Mesendoderm (in vitro differentiated cells): ENCODE measurements at regions not wholly inside any gene's neighbourhood (a gene's known extent, or its start where the extent isn't known, plus 50 kb on each side); places are given as distances from the start of the nearest gene placed in this dataset.

Source experiments
- DNase-seq: peaks from one replicate; pipeline ENCODE4 v3.0.0; 2013
- H2AK5ac ChIP-seq: 2 replicates; pipeline ENCODE4 v1.6.1; 2013; ENCODE audit warnings: low read length, inconsistent platforms
- H2BK120ac ChIP-seq: 2 replicates; pipeline ENCODE4 v1.6.1; 2013; ENCODE audit warnings: low read depth, mild to moderate bottlenecking, low read length, moderate library complexity, mixed read lengths
- H2BK15ac ChIP-seq: replicated peaks from 2 replicates; pipeline ENCODE4 v1.6.1; 2013; ENCODE audit warnings: low read depth, mild to moderate bottlenecking, moderate library complexity
- H2BK5ac ChIP-seq: 2 replicates; pipeline ENCODE4 v1.6.1; 2013; ENCODE audit warnings: low read length, inconsistent platforms
- H3K18ac ChIP-seq: 2 replicates; pipeline ENCODE4 v1.6.1; 2013; ENCODE audit warnings: mild to moderate bottlenecking, low read length, mixed read lengths
- H3K23ac ChIP-seq: one replicate; pipeline ENCODE4 v1.6.1; 2013; ENCODE audit warnings: low read length
- H3K27ac ChIP-seq: 2 replicates; pipeline ENCODE4 v1.5.1; 2013; ENCODE audit warnings: low read depth, mild to moderate bottlenecking, inconsistent platforms, low read length, moderate library complexity
- H3K27me3 ChIP-seq: 2 replicates; pipeline ENCODE4 v1.6.1; 2013; ENCODE audit warnings: low read length, control low read depth, mild to moderate bottlenecking, inconsistent platforms; ENCODE audit not compliant: insufficient read depth, poor library complexity
- H3K36me3 ChIP-seq: 2 replicates; pipeline ENCODE4 v1.6.1; 2013; ENCODE audit warnings: low read length, inconsistent platforms; ENCODE audit not compliant: control insufficient read depth, insufficient read depth
- H3K4ac ChIP-seq: one replicate; pipeline ENCODE4 v1.6.1; 2013; ENCODE audit warnings: low read depth, mild to moderate bottlenecking, low read length, moderate library complexity
- H3K4me1 ChIP-seq: 2 replicates; pipeline ENCODE4 v1.6.1; 2013; ENCODE audit warnings: low read depth, low read length, inconsistent platforms; ENCODE audit not compliant: control insufficient read depth
- H3K4me2 ChIP-seq: 2 replicates; pipeline ENCODE4 v1.6.1; 2013; ENCODE audit warnings: low read length
- H3K4me3 ChIP-seq: 2 replicates; pipeline ENCODE4 v1.5.1; 2013; ENCODE audit warnings: mild to moderate bottlenecking, low read length
- H3K56ac ChIP-seq: one replicate; pipeline ENCODE4 v1.6.1; 2013; ENCODE audit warnings: low read length
- H3K79me1 ChIP-seq: 2 replicates; pipeline ENCODE4 v1.6.1; 2013; ENCODE audit warnings: low read length, inconsistent platforms
- H3K79me2 ChIP-seq: 2 replicates; pipeline ENCODE4 v1.6.1; 2013; ENCODE audit warnings: mild to moderate bottlenecking, low read length; ENCODE audit not compliant: control insufficient read depth, insufficient read depth
- H3K9ac ChIP-seq: 2 replicates; pipeline ENCODE4 v1.6.1; 2013; ENCODE audit warnings: low read length, inconsistent platforms
- H4K5ac ChIP-seq: one replicate; pipeline ENCODE4 v1.6.1; 2013; ENCODE audit warnings: low read length
- H4K8ac ChIP-seq: one replicate; pipeline ENCODE4 v1.6.1; 2013; ENCODE audit warnings: low read depth, mild to moderate bottlenecking, control low read depth, low read length, moderate library complexity
- WGBS: extraction: QIAGEN DNeasy Blood & Tissue Kit; methylation state at CpG from one replicate; pipeline ENCODE4 v1.1.7; 2013; ENCODE audit warnings: low lambda C conversion rate, missing lambda C conversion rate; ENCODE audit not compliant: insufficient coverage; ENCODE audit errors: extremely low coverage; 5-methylcytosine and 5-hydroxymethylcytosine counted together

DNA sequence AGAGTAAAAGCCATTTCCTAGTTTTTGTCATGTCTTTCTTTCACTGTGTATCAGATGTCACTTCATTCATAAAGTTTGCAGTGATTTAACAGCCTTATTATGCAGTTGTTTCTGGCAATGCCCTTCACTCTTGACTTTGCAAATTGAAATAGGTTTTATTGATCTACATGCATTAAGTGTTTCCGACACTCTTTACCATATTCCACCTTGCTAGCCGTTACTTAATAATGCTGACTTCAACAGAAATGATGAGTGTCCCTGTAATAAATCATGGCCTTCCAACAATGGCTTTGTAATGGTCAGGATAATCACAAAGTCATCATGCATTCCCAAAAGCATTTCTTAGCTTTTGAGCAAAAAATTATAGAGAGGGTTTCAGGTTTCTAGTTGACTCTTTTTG is 236.8 kb upstream of the FMN2 start:
- WGBS, result no CpG with 5 or more reads among the region's 2 CpGs

GRCh38 chr1:239856067-239856466 is 235.6 kb upstream of the FMN2 start:
- Histone ChIP-seq H3K56ac (no peak overlapping the region), H3K18ac (no peak overlapping the region), H3K4me1 (no peaks in the 10 kb centered on the region), H2AK5ac (no peak overlapping the region), H2BK5ac (no peak overlapping the region), H2BK120ac (no peak overlapping the region), H4K5ac (no peak overlapping the region), H2BK15ac (no peak overlapping the region), H3K23ac (no peak overlapping the region), H3K79me2 (no peaks in the 10 kb centered on the region), H3K79me1 (no peaks in the 10 kb centered on the region), H3K36me3 (no peaks in the 10 kb centered on the region), H4K8ac (no peak overlapping the region), H3K27me3 (no peaks in the 10 kb centered on the region), H3K4ac (no peak overlapping the region), H3K4me2 (no peak overlapping the region), H3K4me3 (no peak overlapping the region), H3K9ac (no peak overlapping the region), H3K27ac (no peak overlapping the region)
- DNase-seq, result no peak
- no CpG with 5 or more reads among the region's 6 CpGs for whole genome bisulfite sequencing

More for the DNA sequence above, 236.8 kb upstream of the FMN2 start:
- Histone ChIP-seq H3K4me2 (no peak overlapping the region), H2BK15ac (no peak overlapping the region), H3K4ac (no peak overlapping the region), H2AK5ac (no peak overlapping the region), H3K27ac (no peak overlapping the region), H4K5ac (no peak overlapping the region), H3K18ac (no peak overlapping the region), H3K27me3 (no peaks in the 10 kb centered on the region), H2BK5ac (no peak overlapping the region), H3K56ac (no peak overlapping the region), H3K23ac (no peak overlapping the region), H3K4me3 (no peak overlapping the region), H3K9ac (no peak overlapping the region), H4K8ac (no peak overlapping the region), H3K79me1 (no peaks in the 10 kb centered on the region), H2BK120ac (no peak overlapping the region), H3K79me2 (no peaks in the 10 kb centered on the region), H3K4me1 (no peaks in the 10 kb centered on the region), H3K36me3 (no peaks in the 10 kb centered on the region)
- DNase-seq, result no peak

GRCh38 chr1:239856924-239857323 is 234.8 kb upstream of the FMN2 start:
- no peak overlapping the region for H2BK120ac ChIP-seq
- no peak overlapping the region for H2AK5ac ChIP-seq
- no peaks in the 10 kb centered on the region for H3K36me3 ChIP-seq
- no peak for DNase-seq
- no peaks in the 10 kb centered on the region for H3K4me1 ChIP-seq
- H3K4ac ChIP-seq, result no peak overlapping the region
- no peak overlapping the region for H3K27ac ChIP-seq
- H4K8ac ChIP-seq, result no peak overlapping the region
- no peak overlapping the region for H3K4me2 ChIP-seq
- no peaks in the 10 kb centered on the region for H3K79me1 ChIP-seq
- no CpG with 5 or more reads among the region's 1 CpG for WGBS
- H3K27me3 ChIP-seq, result no peaks in the 10 kb centered on the region
- no peak overlapping the region for H3K9ac ChIP-seq
- no peaks in the 10 kb centered on the region for H3K79me2 ChIP-seq
- no peak overlapping the region for H4K5ac ChIP-seq
- H2BK15ac ChIP-seq, result no peak overlapping the region
- H3K56ac ChIP-seq, result no peak overlapping the region
- H2BK5ac ChIP-seq, result no peak overlapping the region
- H3K4me3 ChIP-seq, result no peak overlapping the region
- H3K23ac ChIP-seq, result no peak overlapping the region
- no peak overlapping the region for H3K18ac ChIP-seq

GRCh38 chr1:239858057-239858456 is 233.6 kb upstream of the FMN2 start:
- Histone ChIP-seq H2BK15ac (no peak overlapping the region), H3K79me2 (no peaks in the 10 kb centered on the region), H2BK5ac (no peak overlapping the region), H3K36me3 (no peaks in the 10 kb centered on the region), H3K27me3 (no peaks in the 10 kb centered on the region), H4K5ac (no peak overlapping the region), H3K18ac (no peak overlapping the region), H3K4ac (no peak overlapping the region), H2AK5ac (no peak overlapping the region), H3K4me3 (no peak overlapping the region), H3K4me2 (no peak overlapping the region), H2BK120ac (no peak overlapping the region), H3K9ac (no peak overlapping the region), H3K27ac (no peak overlapping the region), H3K4me1 (no peaks in the 10 kb centered on the region), H3K56ac (no peak overlapping the region), H3K23ac (no peak overlapping the region), H4K8ac (no peak overlapping the region), H3K79me1 (no peaks in the 10 kb centered on the region)
- no CpG with 5 or more reads among the region's 4 CpGs for WGBS
- no peak for DNase-seq

GRCh38 chr1:239858529-239858928 is 233.2 kb upstream of the FMN2 start:
- Histone ChIP-seq H2BK5ac (no peak overlapping the region), H3K36me3 (no peaks in the 10 kb centered on the region), H3K4me1 (no peaks in the 10 kb centered on the region), H3K79me2 (no peaks in the 10 kb centered on the region), H3K4ac (no peak overlapping the region), H3K23ac (no peak overlapping the region), H4K5ac (no peak overlapping the region), H2BK120ac (no peak overlapping the region), H3K27me3 (no peaks in the 10 kb centered on the region), H3K4me3 (no peak overlapping the region), H3K79me1 (no peaks in the 10 kb centered on the region), H3K18ac (no peak overlapping the region), H3K4me2 (no peak overlapping the region), H3K9ac (no peak overlapping the region), H3K56ac (no peak overlapping the region), H2BK15ac (no peak overlapping the region), H2AK5ac (no peak overlapping the region), H3K27ac (no peak overlapping the region), H4K8ac (no peak overlapping the region)
- 100% methylated on average over 3 of the region's 5 CpGs for WGBS
- DNase-seq, result no peak

DNA sequence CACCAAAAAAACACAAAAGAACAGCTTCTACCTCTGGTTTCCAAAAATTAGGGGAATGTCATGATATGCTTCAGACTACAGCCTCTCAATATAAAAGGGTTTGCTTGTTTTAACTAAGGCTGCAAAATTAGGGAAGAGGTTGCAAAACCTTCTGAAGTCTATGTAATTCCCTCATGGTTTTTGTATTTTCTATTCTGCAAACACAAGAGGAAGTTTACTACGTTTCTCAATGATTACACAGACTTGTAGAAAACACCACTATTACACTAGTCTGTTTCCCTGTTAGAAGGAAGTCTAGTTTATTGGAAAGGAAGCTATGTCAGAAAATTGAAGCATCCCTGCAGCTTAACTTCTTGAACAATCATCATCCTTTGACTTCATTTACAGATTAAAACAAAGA is 229.7 kb upstream of the FMN2 start:
- Histone ChIP-seq H3K18ac (no peak overlapping the region), H3K27ac (no peak overlapping the region)
- WGBS, result no CpG with 5 or more reads among the region's 1 CpG

More for the DNA sequence above, 229.7 kb upstream of the FMN2 start:
- DNase-seq, result no peak
- Histone ChIP-seq H2BK120ac (no peak overlapping the region), H3K4me1 (no peaks in the 10 kb centered on the region), H3K4me3 (no peak overlapping the region), H2BK5ac (no peak overlapping the region), H3K4me2 (no peak overlapping the region), H4K8ac (no peak overlapping the region), H3K23ac (no peak overlapping the region), H3K79me1 (no peaks in the 10 kb centered on the region), H2AK5ac (no peak overlapping the region), H3K36me3 (no peaks in the 10 kb centered on the region), H3K79me2 (no peaks in the 10 kb centered on the region), H3K56ac (no peak overlapping the region), H3K27me3 (no peaks in the 10 kb centered on the region), H3K4ac (no peak overlapping the region), H4K5ac (no peak overlapping the region), H3K9ac (no peak overlapping the region), H2BK15ac (no peak overlapping the region)
